IPS-20b (cell line): ENCODE measurements at regions not wholly inside any gene's neighbourhood (a gene's known extent, or its start where the extent isn't known, plus 50 kb on each side); places are given as distances from the start of the nearest gene placed in this dataset.
"Not testable (repeated sequence)": the region's sequence is repeated elsewhere in the genome, so short reads cannot be mapped to it uniquely, and the experiment has no call there.

Experiments used
- H3K27ac ChIP-seq: one replicate; pipeline ENCODE4 v1.5.1; 2013; ENCODE audit warnings: low read length
- H3K27me3 ChIP-seq: 2 replicates; pipeline ENCODE4 v1.6.1; 2013; ENCODE audit warnings: mild to moderate bottlenecking, low read length, inconsistent platforms; ENCODE audit not compliant: insufficient read depth
- H3K36me3 ChIP-seq: 2 replicates; pipeline ENCODE4 v1.6.1; 2013; ENCODE audit warnings: low read depth, mild to moderate bottlenecking, inconsistent platforms, low read length, moderate library complexity; ENCODE audit not compliant: insufficient read depth
- H3K4me1 ChIP-seq: 2 replicates; pipeline ENCODE4 v1.6.1; 2013; ENCODE audit warnings: mild to moderate bottlenecking, control low read depth, inconsistent platforms, low read length, moderate library complexity; ENCODE audit not compliant: insufficient read depth
- H3K4me3 ChIP-seq: 2 replicates; pipeline ENCODE4 v1.5.1; 2013; ENCODE audit warnings: mild to moderate bottlenecking, low read length, inconsistent platforms
- H3K9ac ChIP-seq: 2 replicates; pipeline ENCODE4 v1.6.1; 2013; ENCODE audit warnings: low read depth, mild to moderate bottlenecking, inconsistent platforms, low read length, moderate library complexity
- H3K9me3 ChIP-seq: 2 replicates; pipeline ENCODE4 v1.6.1; 2013; ENCODE audit warnings: mild to moderate bottlenecking, low read depth, low read length, inconsistent platforms; ENCODE audit not compliant: insufficient read depth

DNA sequence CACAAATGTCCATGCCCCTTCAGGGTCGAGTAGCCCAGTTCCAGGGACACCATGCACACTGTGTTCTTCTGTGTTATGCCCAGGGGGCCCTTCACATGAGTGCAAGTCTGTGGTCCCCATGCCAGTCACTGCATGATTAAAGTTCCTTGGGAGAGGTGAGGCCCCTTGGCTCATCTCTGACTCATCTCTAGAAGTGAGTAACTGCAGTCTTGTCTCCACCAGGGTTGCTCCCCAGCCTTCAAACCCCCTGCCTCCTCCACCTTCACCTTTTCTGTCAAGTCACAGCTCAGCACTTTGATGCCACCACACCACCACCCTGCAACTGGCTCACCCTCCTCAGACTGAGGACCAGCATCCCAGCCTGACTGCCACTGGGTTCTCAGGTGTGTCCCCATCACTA lies 161.7 kb downstream of the UNC5CL start:
- Histone ChIP-seq H3K9ac (no peak overlapping the region), H3K4me1 (no peaks in the 10 kb centered on the region), H3K27ac (no peak overlapping the region), H3K9me3 (peaks cover 9% of the 10 kb centered on the region; the same call in 1 of the 2 replicates), H3K36me3 (no peaks in the 10 kb centered on the region), H3K4me3 (no peak overlapping the region), H3K27me3 (no peaks in the 10 kb centered on the region; the same call in 1 of the 2 replicates)

DNA sequence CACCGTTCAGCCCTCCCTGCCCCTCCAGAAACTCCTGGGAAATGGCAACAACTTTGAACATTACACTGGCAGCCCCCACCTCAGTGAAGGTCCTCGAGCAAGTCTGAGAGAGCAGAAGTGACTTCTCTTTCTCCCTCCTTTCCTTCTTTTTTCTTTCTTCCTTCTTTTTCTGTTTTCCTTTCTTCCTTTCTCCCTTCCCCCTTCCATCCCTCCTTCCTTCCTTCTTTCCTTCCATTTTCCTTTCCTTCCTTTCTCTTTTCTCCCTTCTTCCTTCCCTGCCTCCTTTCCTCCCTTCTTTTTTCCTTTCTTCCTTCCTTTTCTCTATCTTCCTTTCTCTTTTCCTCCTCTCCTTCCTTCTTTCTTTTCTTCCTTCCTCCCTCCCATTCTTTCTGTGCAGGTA lies 162.7 kb downstream of the UNC5CL start:
- H3K36me3 ChIP-seq, result no peaks in the 10 kb centered on the region
- H3K27me3 ChIP-seq, result no peaks in the 10 kb centered on the region; the same call in 1 of the 2 replicates

DNA sequence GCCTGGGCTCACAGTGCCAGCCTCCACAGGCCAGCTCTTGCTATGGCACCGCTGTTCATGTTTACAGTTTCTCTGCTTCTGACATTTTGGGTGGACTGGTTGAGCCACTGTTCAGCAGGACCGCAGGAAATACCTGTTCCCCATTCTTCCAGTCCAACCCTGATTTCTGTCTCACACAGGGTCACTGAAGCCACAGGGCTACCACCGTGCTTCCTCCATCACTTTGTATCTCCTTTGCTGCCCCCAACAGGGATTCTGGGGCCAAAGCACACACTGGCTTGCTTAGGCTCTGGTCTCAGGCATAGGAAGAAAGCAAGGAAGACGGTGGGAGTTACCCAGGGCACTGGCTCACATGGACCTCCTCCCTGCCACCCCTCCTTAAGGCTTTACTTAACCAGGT lies 164.5 kb downstream of the UNC5CL start:
- H3K9ac ChIP-seq, result no peak overlapping the region
- H3K27me3 ChIP-seq, result no peaks in the 10 kb centered on the region; the same call in 1 of the 2 replicates
- no peaks in the 10 kb centered on the region for H3K4me1 ChIP-seq
- no peak overlapping the region for H3K4me3 ChIP-seq
- no peak overlapping the region for H3K27ac ChIP-seq
- H3K9me3 ChIP-seq, result peaks cover 8% of the 10 kb centered on the region; the same call in 1 of the 2 replicates
- no peaks in the 10 kb centered on the region for H3K36me3 ChIP-seq

More for the DNA sequence above, 162.7 kb downstream of the UNC5CL start:
- peaks cover 9% of the 10 kb centered on the region; the same call in 1 of the 2 replicates for H3K9me3 ChIP-seq
- H3K4me1 ChIP-seq, result no peaks in the 10 kb centered on the region
- H3K9ac ChIP-seq, result no peak overlapping the region
- H3K27ac ChIP-seq, result no peak overlapping the region
- no peak overlapping the region for H3K4me3 ChIP-seq

DNA sequence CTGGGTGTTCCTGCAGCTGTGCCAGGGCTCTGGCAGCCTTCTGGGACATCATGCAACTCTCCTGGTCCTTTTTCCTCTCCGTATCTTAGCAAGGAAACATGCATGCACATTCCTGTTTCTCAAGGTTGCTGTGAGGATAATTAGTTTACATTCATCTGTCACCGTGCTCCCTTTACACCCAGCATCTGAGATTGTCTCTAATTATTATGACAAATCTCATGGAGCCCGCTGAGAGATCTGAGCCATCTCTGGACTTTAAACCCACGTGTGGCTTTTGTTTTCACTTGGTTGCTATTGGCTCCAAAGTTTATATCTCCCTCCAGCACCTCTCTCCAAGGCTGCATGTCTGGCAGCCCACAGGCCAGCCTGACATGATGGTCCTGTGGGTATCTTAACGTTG lies 167.6 kb downstream of the UNC5CL start:
- Histone ChIP-seq H3K27ac (no peak overlapping the region), H3K4me3 (no peak overlapping the region), H3K9me3 (no peaks in the 10 kb centered on the region), H3K27me3 (no peaks in the 10 kb centered on the region; the same call in 1 of the 2 replicates), H3K9ac (no peak overlapping the region), H3K36me3 (no peaks in the 10 kb centered on the region), H3K4me1 (peaks cover 4% of the 10 kb centered on the region; the same call in 1 of the 2 replicates)

DNA sequence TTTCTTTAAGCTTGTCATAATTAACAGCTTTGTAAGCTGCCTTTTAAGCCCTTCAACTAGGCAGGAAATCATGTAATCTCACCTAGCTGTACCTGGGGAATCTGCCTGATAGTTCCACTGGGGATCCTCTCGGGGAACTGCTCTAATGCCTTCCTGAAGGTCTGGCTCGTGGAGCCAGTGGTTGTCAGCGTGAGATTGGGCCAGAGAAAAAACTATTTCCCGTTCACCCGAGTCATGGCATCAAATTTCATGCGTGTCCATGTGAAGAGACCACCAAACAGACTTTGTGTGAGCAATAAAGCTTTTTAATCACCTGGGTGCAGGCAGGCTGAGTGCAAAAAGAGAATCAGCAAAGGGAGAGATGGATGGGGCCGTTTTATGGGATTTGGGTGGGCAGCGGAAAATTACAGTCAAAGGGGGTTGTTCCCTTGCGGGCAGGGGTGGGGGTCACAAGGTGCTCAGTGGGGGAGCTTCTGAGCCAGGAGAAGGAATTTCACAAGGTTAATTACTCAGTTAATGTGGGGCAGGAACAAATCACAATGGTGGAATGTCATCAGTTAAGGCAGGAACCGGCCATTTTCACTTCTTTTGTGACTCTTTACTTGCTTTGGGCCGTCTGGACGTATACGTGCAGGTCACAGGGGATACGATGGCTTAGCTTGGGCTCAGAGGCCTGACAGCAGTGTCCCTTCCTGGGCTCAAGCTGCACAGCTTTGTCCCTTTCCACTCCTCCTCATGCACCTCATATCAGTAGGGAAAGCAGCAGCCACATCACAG lies 170.7 kb downstream of the UNC5CL start:
- H3K27ac ChIP-seq, H3K9ac ChIP-seq, H3K36me3 ChIP-seq, H3K4me3 ChIP-seq, H3K9me3 ChIP-seq, H3K27me3 ChIP-seq, H3K4me1 ChIP-seq: not testable (repeated sequence)

DNA sequence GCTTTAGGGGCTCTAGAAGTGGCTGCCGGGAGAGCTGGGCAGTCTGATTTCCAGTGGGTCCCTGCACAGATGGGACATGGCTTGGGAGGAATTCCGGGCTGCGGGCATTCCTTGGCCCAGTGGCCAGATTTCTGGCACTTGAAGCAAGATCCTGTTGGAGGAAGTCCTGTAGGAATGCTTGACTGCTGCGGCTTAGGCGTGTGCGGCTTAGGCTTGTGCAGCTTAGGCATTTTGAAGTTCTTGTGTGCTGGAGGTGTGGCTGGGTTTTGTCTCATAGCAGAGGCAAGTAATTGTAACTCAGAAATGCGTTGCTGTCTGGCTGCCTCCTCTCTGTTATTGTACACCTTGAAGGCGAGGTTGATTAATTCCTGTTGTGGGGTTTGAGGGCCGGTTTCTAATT lies 171.5 kb downstream of the UNC5CL start:
- not testable (repeated sequence) for H3K9ac ChIP-seq, H3K4me1 ChIP-seq, H3K4me3 ChIP-seq, H3K27ac ChIP-seq, H3K9me3 ChIP-seq, H3K36me3 ChIP-seq, H3K27me3 ChIP-seq

DNA sequence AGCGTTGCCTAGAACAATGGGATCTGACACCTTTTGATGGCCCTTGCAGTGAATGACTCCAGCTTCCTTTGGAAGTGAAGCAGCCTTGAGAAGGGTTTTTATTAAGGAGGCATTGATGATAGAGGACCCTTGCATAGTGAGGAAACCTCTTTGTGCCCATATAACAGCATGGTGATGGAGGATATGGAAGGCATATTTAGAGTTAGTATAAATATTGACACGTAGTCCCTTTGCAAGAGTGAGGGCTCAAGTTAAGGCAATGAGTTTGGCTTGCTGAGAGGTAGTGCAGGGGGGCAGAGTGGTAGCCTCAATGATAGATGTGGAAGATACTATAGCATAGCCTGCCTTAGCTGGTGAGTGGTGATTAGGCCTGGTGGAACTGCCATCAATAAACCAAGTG lies 173.8 kb downstream of the UNC5CL start:
- H3K4me1 ChIP-seq, result not testable (repeated sequence)

DNA sequence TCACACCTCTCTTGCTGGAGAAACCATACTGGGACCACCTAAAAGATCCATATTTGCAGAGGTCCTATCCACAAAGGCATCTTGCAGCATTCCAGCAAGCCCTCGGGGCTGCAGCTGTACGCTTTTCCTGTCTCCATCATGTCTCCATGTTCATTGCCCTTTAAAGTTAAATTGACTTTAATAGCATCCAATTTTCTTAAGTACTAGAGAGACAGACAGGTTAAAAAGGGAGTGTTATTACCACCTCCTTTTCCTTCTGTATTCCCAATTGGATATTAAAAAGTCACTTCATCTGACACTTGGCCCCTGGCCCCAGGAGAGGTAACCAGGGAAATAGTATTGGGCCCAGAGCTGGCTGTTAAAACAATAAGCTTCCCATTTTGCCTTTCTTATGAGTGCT lies 178.6 kb downstream of the UNC5CL start:
- H3K9me3 ChIP-seq, result no peaks in the 10 kb centered on the region
- H3K4me1 ChIP-seq, result no peaks in the 10 kb centered on the region
- H3K27me3 ChIP-seq, result no peaks in the 10 kb centered on the region
- no peak overlapping the region for H3K4me3 ChIP-seq
- no peak overlapping the region for H3K9ac ChIP-seq
- H3K27ac ChIP-seq, result no peak overlapping the region
- no peaks in the 10 kb centered on the region for H3K36me3 ChIP-seq

More for the DNA sequence above, 173.8 kb downstream of the UNC5CL start:
- not testable (repeated sequence) for H3K36me3 ChIP-seq, H3K9ac ChIP-seq, H3K27ac ChIP-seq, H3K27me3 ChIP-seq, H3K9me3 ChIP-seq, H3K4me3 ChIP-seq

DNA sequence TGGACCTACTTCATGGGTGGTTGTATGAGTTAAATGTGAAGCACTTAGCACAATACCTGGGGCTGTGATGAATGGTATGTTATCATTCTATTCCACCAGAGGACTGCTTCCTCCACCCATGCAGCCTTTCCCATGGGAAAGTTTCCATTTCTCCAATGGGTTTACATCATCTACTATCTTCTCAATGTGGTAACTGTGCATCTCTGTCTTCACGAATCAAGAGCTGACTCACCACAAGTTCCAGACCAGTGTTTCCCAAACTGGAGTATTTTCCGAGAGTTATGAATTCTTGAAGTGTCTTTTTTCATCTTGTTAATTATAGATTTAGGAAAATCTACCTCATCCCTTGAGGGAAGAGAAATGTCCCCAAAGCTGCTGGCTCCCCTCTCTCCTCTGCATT lies 182.8 kb downstream of the UNC5CL start:
- Histone ChIP-seq H3K36me3 (no peaks in the 10 kb centered on the region), H3K27ac (no peak overlapping the region), H3K9ac (no peak overlapping the region), H3K27me3 (no peaks in the 10 kb centered on the region), H3K4me3 (no peak overlapping the region), H3K4me1 (no peaks in the 10 kb centered on the region), H3K9me3 (no peaks in the 10 kb centered on the region)

DNA sequence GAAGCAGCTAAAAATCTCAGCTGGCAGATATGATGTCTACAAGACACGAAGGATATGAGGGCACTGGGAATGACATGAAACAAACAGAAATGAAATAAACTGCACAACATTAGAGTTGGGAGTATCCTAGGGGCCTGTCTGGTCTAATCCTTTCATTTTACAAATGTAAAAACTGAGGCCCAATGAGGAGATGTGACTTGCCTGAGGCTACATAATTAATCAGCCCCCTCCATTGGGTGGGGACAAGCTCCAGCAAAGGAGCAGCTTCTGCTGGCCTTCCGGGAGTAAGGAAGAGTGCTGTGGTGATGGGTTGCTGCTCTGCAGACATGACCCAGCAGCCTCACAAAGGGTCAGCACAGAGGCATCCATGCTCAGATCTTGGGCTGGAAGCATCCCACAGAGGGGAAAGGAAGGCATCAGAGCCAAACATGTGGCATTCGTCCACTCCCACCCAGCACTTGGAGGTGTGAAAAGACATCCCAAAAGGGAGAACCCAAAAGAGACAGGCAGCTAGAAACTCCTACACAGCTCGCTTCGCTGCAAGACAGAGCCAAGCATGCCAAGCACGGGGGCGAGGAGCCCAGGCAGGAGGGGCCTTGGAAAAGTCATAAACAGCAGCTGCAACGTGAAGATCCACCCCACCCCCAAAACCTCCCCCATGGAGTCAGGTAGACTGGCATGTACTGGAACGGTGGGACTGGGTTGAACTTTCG lies 183.7 kb downstream of the UNC5CL start:
- Histone ChIP-seq H3K4me3 (no peak overlapping the region), H3K27me3 (no peaks in the 10 kb centered on the region), H3K27ac (no peak overlapping the region), H3K9me3 (no peaks in the 10 kb centered on the region), H3K36me3 (no peaks in the 10 kb centered on the region), H3K4me1 (no peaks in the 10 kb centered on the region), H3K9ac (no peak overlapping the region)

DNA sequence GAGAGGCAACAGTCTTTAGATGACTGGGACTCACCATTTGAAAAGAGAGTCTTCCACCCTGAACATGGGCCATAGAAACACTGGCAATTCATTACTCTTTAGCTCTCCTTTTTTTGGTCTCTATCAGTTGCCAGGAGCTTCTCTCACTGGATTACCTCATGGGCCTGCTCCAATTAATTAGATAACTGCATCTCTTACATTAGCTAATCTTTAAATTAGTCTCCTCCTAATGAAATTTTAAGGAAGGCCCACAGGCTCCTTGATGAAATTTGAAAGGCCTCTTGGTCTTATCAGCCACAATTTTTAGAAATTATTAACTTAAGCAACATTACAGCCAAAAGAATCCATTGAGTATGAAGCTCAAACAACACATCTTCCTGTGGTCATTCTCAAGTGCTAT lies 184.4 kb downstream of the UNC5CL start:
- H3K9ac ChIP-seq, result no peak overlapping the region

DNA sequence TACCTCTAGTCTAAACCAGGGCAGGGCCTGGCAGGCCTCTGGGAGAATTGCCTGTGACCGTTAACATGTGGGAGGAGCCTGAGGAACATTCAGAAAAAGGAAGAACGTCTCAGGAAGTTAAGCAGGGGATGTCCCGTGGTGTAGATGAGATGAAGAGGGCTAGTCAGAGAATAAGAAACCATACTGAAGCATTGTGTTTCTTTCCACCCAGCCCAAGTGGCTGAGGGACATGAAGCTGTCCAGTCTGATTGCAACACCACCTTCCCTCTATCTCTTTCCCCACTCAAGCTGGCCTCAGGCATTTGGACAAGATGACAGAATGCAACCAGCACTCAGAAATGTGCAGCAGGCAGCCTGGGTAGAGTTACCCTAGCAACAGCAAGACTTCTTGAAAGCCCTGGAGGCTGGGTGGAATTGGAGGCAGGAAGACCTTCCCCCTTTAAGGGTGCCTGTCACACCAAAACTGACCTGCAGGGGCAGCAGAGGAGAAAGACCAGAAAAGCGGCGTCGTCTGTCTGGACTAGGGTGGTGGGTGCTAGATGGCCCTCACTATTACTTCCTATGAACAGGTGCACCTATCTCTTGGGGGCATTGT lies 186.1 kb downstream of the UNC5CL start:
- Histone ChIP-seq H3K9me3 (no peaks in the 10 kb centered on the region), H3K4me3 (no peak overlapping the region), H3K27me3 (no peaks in the 10 kb centered on the region)

More for the DNA sequence above, 184.4 kb downstream of the UNC5CL start:
- Histone ChIP-seq H3K27me3 (no peaks in the 10 kb centered on the region), H3K4me1 (no peaks in the 10 kb centered on the region), H3K4me3 (no peak overlapping the region), H3K36me3 (no peaks in the 10 kb centered on the region), H3K9me3 (no peaks in the 10 kb centered on the region), H3K27ac (no peak overlapping the region)

More for the DNA sequence above, 186.1 kb downstream of the UNC5CL start:
- Histone ChIP-seq H3K9ac (no peak overlapping the region), H3K27ac (no peak overlapping the region), H3K36me3 (no peaks in the 10 kb centered on the region), H3K4me1 (no peaks in the 10 kb centered on the region)
